H1 (cell line): ENCODE measurements at regions not wholly inside any gene's neighbourhood (a gene's known extent, or its start where the extent isn't known, plus 50 kb on each side); places are given as distances from the start of the nearest gene placed in this dataset.

Source experiments
- ASH2L ChIP-seq: fragments of 200-600, 300-600 bp; sonication (generic); IDR thresholded peaks from one replicate; pipeline ENCODE4 v1.7.1; 2017; ENCODE audit warnings: low read length
- EP300 ChIP-seq, 2 experiments: IDR thresholded peaks; 1 replicate in 1 of 2; 2 replicates in 1 of 2; pipeline ENCODE4 v1.6.1; 2011 to 2012; ENCODE audit warnings: low read depth in 2 of 2, low read length in 2 of 2, mild to moderate bottlenecking in 2 of 2, borderline replicate concordance in 1 of 2, inconsistent platforms in 1 of 2, moderate library complexity in 1 of 2
- EZH2 ChIP-seq: fragments of 200-600 bp; sonication (generic); IDR thresholded peaks from 2 replicates; pipeline ENCODE4 v1.7.1; 2012; ENCODE audit warnings: low read depth, mild to moderate bottlenecking, moderate library complexity, low read length, inconsistent platforms; ENCODE audit not compliant: severe bottlenecking
- POLR2AphosphoS5 ChIP-seq: IDR thresholded peaks from 2 replicates; pipeline ENCODE4 v1.6.1; 2011; ENCODE audit warnings: low read depth, low read length
- SP1 ChIP-seq: IDR thresholded peaks from 2 replicates; pipeline ENCODE4 v1.6.1; 2011; ENCODE audit warnings: low read depth, low read length
- TF ChIP-seq, protein P1 (sequence below): IDR thresholded peaks from 2 replicates; pipeline ENCODE4 v1.6.1; 2012; ENCODE audit warnings: low read length, inconsistent platforms
- TF ChIP-seq, protein P2 (sequence below), 3 experiments: IDR thresholded peaks; 1 replicate in 2 of 3; 2 replicates in 1 of 3; pipeline versions ENCODE4 v1.5.1 to v1.6.1; 2011; ENCODE audit warnings: low read length in 3 of 3, mild to moderate bottlenecking in 3 of 3, inconsistent platforms in 2 of 3, low read depth in 1 of 3, moderate library complexity in 1 of 3; ENCODE audit not compliant: insufficient read depth in 1 of 3; ENCODE audit errors: control extremely low read depth in 1 of 3
- TF ChIP-seq, protein P3 (sequence below): IDR thresholded peaks from 2 replicates; pipeline ENCODE4 v1.6.1; 2012; ENCODE audit warnings: inconsistent platforms
- TF ChIP-seq, protein P4 (sequence below): IDR thresholded peaks from 2 replicates; pipeline ENCODE4 v1.6.1; 2011; ENCODE audit warnings: low read length, improper control_type of control experiment
- TF ChIP-seq, protein P5 (sequence below): IDR thresholded peaks from 2 replicates; pipeline ENCODE4 v1.6.1; 2011; ENCODE audit warnings: low read depth, mild to moderate bottlenecking, low read length; ENCODE audit not compliant: insufficient read depth

DNA sequence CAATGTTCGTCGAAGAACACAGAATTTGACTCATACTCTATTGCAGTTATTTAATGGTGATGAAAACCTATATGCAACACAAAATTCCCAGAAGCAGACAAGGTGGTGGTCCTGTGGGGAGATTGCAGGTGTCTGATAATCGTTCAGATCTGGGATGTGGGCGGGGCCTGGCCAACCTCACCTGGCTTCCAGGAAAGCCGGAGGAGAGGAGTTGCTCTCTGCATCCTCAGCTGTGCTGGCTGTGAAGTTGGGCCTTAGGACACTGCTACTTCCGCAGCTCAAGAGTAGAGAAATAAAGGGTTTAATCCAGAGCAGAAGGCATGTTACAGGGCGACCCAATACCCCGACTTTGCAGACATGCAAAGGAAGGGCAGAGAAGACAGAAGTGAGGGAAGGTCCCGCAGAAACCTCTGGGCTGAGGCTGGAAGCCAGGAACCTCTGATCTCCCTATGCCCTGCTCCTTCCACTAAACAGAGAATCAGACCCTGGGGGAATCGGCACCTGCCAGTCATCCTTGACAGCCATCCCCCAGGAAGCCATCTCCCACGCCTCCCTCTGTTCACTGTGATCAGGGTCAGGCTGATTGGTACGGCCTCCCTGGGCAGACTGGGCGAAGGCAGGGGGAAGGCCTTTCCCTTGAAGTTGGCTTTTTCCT is 590.3 kb downstream of the AJAP1 start:
- no peak for TF ChIP-seq EP300 (IDR thresholded peaks at IDR 0.05; ENCODE audit: borderline replicate concordance in 1 of 2, low read depth in 2 of 2, low read length in 2 of 2)
- TF ChIP-seq, protein P1, sequence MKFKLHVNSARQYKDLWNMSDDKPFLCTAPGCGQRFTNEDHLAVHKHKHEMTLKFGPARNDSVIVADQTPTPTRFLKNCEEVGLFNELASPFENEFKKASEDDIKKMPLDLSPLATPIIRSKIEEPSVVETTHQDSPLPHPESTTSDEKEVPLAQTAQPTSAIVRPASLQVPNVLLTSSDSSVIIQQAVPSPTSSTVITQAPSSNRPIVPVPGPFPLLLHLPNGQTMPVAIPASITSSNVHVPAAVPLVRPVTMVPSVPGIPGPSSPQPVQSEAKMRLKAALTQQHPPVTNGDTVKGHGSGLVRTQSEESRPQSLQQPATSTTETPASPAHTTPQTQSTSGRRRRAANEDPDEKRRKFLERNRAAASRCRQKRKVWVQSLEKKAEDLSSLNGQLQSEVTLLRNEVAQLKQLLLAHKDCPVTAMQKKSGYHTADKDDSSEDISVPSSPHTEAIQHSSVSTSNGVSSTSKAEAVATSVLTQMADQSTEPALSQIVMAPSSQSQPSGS: no peak
- no peak for TF ChIP-seq EZH2
- TF ChIP-seq, protein P2, sequence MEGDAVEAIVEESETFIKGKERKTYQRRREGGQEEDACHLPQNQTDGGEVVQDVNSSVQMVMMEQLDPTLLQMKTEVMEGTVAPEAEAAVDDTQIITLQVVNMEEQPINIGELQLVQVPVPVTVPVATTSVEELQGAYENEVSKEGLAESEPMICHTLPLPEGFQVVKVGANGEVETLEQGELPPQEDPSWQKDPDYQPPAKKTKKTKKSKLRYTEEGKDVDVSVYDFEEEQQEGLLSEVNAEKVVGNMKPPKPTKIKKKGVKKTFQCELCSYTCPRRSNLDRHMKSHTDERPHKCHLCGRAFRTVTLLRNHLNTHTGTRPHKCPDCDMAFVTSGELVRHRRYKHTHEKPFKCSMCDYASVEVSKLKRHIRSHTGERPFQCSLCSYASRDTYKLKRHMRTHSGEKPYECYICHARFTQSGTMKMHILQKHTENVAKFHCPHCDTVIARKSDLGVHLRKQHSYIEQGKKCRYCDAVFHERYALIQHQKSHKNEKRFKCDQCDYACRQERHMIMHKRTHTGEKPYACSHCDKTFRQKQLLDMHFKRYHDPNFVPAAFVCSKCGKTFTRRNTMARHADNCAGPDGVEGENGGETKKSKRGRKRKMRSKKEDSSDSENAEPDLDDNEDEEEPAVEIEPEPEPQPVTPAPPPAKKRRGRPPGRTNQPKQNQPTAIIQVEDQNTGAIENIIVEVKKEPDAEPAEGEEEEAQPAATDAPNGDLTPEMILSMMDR (IDR thresholded peaks at IDR 0.05; ENCODE audit: control extremely low read depth in 1 of 3, insufficient read depth in 1 of 3, low read depth in 1 of 3, low read length in 3 of 3): no peak
- TF ChIP-seq ASH2L: no peak
- no peak for TF ChIP-seq SP1
- TF ChIP-seq, protein P3, sequence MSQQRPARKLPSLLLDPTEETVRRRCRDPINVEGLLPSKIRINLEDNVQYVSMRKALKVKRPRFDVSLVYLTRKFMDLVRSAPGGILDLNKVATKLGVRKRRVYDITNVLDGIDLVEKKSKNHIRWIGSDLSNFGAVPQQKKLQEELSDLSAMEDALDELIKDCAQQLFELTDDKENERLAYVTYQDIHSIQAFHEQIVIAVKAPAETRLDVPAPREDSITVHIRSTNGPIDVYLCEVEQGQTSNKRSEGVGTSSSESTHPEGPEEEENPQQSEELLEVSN: no peak
- TF ChIP-seq, protein P4, sequence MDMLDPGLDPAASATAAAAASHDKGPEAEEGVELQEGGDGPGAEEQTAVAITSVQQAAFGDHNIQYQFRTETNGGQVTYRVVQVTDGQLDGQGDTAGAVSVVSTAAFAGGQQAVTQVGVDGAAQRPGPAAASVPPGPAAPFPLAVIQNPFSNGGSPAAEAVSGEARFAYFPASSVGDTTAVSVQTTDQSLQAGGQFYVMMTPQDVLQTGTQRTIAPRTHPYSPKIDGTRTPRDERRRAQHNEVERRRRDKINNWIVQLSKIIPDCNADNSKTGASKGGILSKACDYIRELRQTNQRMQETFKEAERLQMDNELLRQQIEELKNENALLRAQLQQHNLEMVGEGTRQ: no peak
- TF ChIP-seq, protein P5, sequence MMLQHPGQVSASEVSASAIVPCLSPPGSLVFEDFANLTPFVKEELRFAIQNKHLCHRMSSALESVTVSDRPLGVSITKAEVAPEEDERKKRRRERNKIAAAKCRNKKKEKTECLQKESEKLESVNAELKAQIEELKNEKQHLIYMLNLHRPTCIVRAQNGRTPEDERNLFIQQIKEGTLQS: no peak
- no peak for TF ChIP-seq POLR2AphosphoS5
